ENCODE measurements at regions not wholly inside any gene's neighbourhood (a gene's known extent, or its start where the extent isn't known, plus 50 kb on each side); places are given as distances from the start of the nearest gene placed in this dataset.

DNA sequence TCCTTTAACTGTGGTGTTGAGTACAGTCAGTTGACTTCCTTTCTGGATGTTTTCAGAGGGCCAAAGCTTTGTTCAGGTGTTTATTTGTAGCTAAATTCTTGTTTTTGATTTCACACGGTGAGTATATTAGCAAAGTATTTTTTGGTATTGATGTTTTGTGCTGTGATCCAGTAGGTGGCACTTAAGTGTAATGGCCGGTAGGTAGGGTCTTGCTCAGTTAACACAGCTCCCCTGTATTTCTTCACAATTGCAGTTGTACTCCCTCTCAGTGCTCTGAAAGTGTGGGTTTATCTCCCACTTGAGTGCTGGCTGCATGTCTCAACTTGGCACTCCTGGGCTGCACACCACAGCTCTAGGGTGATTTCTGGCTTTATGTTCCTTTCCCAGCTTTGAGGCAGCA, 339.5 kb downstream of the AEBP2 start:
- no peak for FAIRE-seq
- no peaks in the 10 kb centered on the region for H3K27me3 ChIP-seq (ENCODE audit: control insufficient read depth, insufficient read depth, low read length)
- TF ChIP-seq, protein P1, sequence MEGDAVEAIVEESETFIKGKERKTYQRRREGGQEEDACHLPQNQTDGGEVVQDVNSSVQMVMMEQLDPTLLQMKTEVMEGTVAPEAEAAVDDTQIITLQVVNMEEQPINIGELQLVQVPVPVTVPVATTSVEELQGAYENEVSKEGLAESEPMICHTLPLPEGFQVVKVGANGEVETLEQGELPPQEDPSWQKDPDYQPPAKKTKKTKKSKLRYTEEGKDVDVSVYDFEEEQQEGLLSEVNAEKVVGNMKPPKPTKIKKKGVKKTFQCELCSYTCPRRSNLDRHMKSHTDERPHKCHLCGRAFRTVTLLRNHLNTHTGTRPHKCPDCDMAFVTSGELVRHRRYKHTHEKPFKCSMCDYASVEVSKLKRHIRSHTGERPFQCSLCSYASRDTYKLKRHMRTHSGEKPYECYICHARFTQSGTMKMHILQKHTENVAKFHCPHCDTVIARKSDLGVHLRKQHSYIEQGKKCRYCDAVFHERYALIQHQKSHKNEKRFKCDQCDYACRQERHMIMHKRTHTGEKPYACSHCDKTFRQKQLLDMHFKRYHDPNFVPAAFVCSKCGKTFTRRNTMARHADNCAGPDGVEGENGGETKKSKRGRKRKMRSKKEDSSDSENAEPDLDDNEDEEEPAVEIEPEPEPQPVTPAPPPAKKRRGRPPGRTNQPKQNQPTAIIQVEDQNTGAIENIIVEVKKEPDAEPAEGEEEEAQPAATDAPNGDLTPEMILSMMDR (IDR thresholded peaks at IDR 0.05; ENCODE audit: insufficient read depth, low read length, severe bottlenecking) = no peak
- DNase-seq (ENCODE audit: low read depth) = no peak
- no peak overlapping the region for H3K4me3 ChIP-seq (ENCODE audit: low read depth, low read length)
- H3K36me3 ChIP-seq (ENCODE audit: control insufficient read depth, insufficient read depth, low read length) = no peaks in the 10 kb centered on the region

DNA sequence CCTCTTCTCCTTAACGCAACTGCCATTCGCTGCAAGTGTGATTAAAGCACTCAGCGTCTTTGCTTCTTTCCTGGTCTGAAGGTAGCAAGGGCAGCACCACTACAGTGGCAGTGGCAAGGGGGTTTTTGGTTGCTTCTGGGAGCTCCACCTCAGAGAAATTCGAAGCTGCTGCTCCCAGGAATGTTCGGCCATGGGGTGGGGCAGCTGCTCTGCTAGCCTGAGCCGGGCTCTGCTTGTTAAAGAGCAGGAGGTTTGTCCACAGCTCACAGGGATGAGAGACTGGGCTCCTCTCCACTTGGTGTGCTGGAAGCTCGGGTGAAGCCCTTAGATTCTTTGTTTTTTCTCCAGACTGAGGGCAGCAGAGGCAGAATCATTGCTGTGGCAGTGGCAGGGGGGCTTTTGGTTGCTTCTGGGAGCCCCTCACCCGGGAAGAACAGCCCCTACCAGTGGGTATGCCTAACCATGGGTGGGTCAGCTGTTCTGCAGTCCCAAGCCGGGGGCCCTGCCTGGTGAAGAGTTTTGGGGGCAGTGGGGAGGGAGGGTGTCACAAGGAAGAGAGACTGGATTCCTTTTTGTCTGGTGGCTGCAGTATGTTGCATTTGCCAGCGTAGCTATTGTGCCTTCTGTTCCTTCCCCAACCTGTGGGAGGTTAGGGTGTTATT, 340.2 kb downstream of the AEBP2 start:
- Histone ChIP-seq H3K4me3 (ENCODE audit: low read depth, low read length) (no peak overlapping the region), H3K27me3 (ENCODE audit: control insufficient read depth, insufficient read depth, low read length) (no peaks in the 10 kb centered on the region), H3K36me3 (ENCODE audit: control insufficient read depth, insufficient read depth, low read length) (no peaks in the 10 kb centered on the region)
- DNase-seq (ENCODE audit: low read depth) = no peak
- TF ChIP-seq, protein P1 (IDR thresholded peaks at IDR 0.05; ENCODE audit: insufficient read depth, low read length, severe bottlenecking) = no peak
- FAIRE-seq = no peak

DNA sequence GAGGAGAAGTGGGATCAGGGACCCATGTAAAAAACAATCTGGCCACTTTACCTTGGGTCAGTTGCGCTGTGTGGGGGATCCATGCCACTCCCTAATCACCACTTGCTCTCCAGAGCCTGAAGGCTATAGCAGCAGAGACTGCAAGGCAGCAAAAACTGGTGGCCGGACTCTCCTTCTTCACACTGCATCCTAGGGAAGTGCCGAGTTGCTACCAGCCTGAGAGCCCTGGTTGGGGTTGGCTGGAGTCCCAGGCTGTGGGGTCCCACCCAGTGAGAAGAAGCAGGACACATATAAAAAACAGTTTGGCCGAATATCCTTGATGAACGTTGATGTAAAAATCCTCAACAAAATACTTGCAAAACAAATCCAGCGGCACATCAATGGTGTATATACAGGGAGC, 341.2 kb downstream of the AEBP2 start:
- no peak for FAIRE-seq
- TF ChIP-seq, protein P1 (IDR thresholded peaks at IDR 0.05; ENCODE audit: insufficient read depth, low read length, severe bottlenecking) = no peak

DNA sequence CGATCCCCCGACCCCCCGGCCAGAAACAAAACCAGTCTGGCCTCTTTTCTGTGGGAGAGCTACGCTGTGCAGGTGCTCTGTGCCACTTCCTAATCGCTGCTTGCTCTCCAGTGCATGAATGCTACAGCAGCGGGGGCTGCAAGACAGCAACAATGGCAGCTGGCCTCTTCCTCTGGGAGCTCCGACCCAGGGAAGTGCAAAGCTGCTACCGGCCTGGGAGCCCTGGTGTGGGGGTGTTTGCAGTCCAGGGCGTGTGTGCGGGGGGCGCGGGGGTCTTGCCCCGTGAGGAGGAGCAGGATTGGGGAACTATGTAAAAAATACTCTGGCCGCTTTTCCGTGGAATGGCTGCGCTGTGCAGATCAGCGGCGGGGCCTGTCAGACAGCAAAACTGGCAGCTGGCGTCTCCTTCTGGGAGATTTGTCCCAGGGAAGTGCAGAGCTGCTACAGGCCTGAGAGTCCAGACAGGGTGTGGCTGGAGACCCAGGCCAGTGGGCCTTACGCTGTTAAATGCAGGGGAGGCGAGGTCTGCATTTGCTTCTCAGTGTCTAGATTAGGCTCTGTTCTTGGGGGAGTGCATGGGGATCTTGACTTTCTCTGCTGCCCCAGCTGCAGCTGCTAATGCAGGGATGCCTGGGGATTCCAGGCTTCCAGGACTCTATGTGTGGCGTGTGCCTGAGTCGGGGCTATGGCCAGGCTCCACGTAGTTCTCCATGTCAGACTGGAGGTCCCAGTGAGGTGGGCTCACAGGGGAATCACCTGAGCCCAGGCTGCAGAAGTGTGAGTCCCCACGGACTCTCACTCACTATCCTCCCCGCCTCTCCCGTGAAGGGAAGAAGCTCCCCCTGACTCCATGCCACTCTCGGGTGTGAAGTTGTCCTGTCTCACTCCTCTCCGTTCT, 344.5 kb downstream of the AEBP2 start:
- DNase-seq (ENCODE audit: low read depth) (no peak), FAIRE-seq (no peak)
- Histone ChIP-seq H3K36me3 (ENCODE audit: control insufficient read depth, insufficient read depth, low read length) (no peaks in the 10 kb centered on the region), H3K27me3 (ENCODE audit: control insufficient read depth, insufficient read depth, low read length) (no peaks in the 10 kb centered on the region), H3K4me3 (ENCODE audit: low read depth, low read length) (no peak overlapping the region)
- TF ChIP-seq, protein P1 (IDR thresholded peaks at IDR 0.05; ENCODE audit: insufficient read depth, low read length, severe bottlenecking) = no peak

More for the DNA sequence above, 341.2 kb downstream of the AEBP2 start:
- Histone ChIP-seq H3K4me3 (ENCODE audit: low read depth, low read length) (no peak overlapping the region), H3K27me3 (ENCODE audit: control insufficient read depth, insufficient read depth, low read length) (no peaks in the 10 kb centered on the region), H3K36me3 (ENCODE audit: control insufficient read depth, insufficient read depth, low read length) (no peaks in the 10 kb centered on the region)
- no peak for DNase-seq (ENCODE audit: low read depth)

DNA sequence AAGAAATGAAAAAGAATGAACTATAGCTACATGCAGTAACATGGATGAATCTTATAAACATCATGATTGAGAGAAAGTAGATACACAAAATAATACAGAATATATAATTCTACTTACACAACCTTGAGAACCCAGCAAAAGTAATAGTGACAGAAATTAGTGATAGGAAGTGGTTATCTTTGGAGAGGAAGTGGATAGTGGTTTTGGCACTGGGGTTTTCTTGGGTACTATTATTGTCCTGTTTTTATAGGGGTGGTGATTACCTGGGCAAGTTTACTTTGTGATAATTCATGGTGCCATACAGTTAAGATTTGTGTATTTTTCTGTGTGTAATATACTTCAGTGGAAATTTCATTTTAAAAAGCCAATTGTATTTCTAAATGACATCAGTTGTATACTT, 352.7 kb downstream of the AEBP2 start:
- Histone ChIP-seq H3K27me3 (ENCODE audit: control insufficient read depth, insufficient read depth, low read length) (no peaks in the 10 kb centered on the region), H3K36me3 (ENCODE audit: control insufficient read depth, insufficient read depth, low read length) (no peaks in the 10 kb centered on the region), H3K4me3 (ENCODE audit: low read depth, low read length) (no peak overlapping the region)
- TF ChIP-seq, protein P1 (IDR thresholded peaks at IDR 0.05; ENCODE audit: insufficient read depth, low read length, severe bottlenecking) = no peak
- FAIRE-seq = no peak
- DNase-seq (ENCODE audit: low read depth) = no peak

All from bronchial epithelial cell (primary cell).